ENCODE measurements at regions not wholly inside any gene's neighbourhood (a gene's known extent, or its start where the extent isn't known, plus 50 kb on each side); places are given as distances from the start of the nearest gene placed in this dataset.

GRCh38 chr13:58964048-58964447 lies 1199.7 kb downstream of the DIAPH3 start:
- intact Hi-C loops (cut with DNase I) = no loop called here
- DNase-seq (ENCODE audit: missing footprints) = no peak
- no peak for ATAC-seq

- intact Hi-C loops (cut with DNase I) = no loop called here
- ATAC-seq = no peak
- DNase-seq (ENCODE audit: missing footprints) = no peak
These were observed 1186.6 kb downstream of the DIAPH3 start for GRCh38 chr13:58977085-58977484.

GRCh38 chr13:58978331-58978730 lies 1185.4 kb downstream of the DIAPH3 start:
- DNase-seq (ENCODE audit: missing footprints) (no peak), ATAC-seq (no peak)
- intact Hi-C loops (cut with DNase I) = no loop called here

GRCh38 chr13:58979851-58980250 lies 1183.9 kb downstream of the DIAPH3 start:
- no peak for ATAC-seq
- intact Hi-C loops (cut with DNase I) = no loop called here

GRCh38 chr13:58985845-58986244 lies 1177.9 kb downstream of the DIAPH3 start:
- ATAC-seq (no peak), DNase-seq (ENCODE audit: missing footprints) (no peak)
- intact Hi-C loops (cut with DNase I) = no loop called here

More at GRCh38 chr13:58979851-58980250, 1183.9 kb downstream of the DIAPH3 start:
- no peak for DNase-seq (ENCODE audit: missing footprints)

GRCh38 chr13:58989556-58989955 lies 1174.2 kb downstream of the DIAPH3 start:
- DNase-seq (ENCODE audit: missing footprints) (no peak), ATAC-seq (no peak)
- intact Hi-C loops (cut with DNase I) = no loop called here

- DNase-seq (ENCODE audit: missing footprints) = no peak
- ATAC-seq = no peak
- intact Hi-C loops (cut with DNase I) = no loop called here
These were observed 1171.8 kb downstream of the DIAPH3 start for GRCh38 chr13:58991826-58992477.

GRCh38 chr13:58992478-58993042 lies 1171.2 kb downstream of the DIAPH3 start:
- DNase-seq (ENCODE audit: missing footprints) (no peak), ATAC-seq (no peak)
- intact Hi-C loops (cut with DNase I) = no loop called here

- no peak for ATAC-seq
- intact Hi-C loops (cut with DNase I) = no loop called here
- DNase-seq (ENCODE audit: missing footprints) = no peak
These were observed 1169.7 kb downstream of the DIAPH3 start for GRCh38 chr13:58994077-58994476.

GRCh38 chr13:58994777-58995176 lies 1169.0 kb downstream of the DIAPH3 start:
- intact Hi-C loops (cut with DNase I) = no loop called here
- DNase-seq (ENCODE audit: missing footprints) = no peak
- no peak for ATAC-seq

GRCh38 chr13:58998716-58999115 lies 1165.0 kb downstream of the DIAPH3 start:
- DNase-seq (ENCODE audit: missing footprints) (no peak), ATAC-seq (no peak)
- intact Hi-C loops (cut with DNase I) = no loop called here

- no peak for ATAC-seq
- DNase-seq (ENCODE audit: missing footprints) = no peak
- intact Hi-C loops (cut with DNase I) = no loop called here
These were observed 1163.9 kb downstream of the DIAPH3 start for GRCh38 chr13:58999851-59000250.

- no peak for DNase-seq (ENCODE audit: missing footprints)
- ATAC-seq = no peak
- intact Hi-C loops (cut with DNase I) = no loop called here
These were observed 1163.0 kb downstream of the DIAPH3 start for GRCh38 chr13:59000770-59001169.

- intact Hi-C loops (cut with DNase I) = no loop called here
- ATAC-seq (no peak), DNase-seq (ENCODE audit: missing footprints) (no peak)
These were observed 1151.0 kb downstream of the DIAPH3 start for GRCh38 chr13:59012731-59013130.

GRCh38 chr13:59016250-59016649 lies 1147.5 kb downstream of the DIAPH3 start:
- ATAC-seq (peak; percentile 81), DNase-seq (ENCODE audit: missing footprints) (no peak)
- intact Hi-C loops (cut with DNase I) = no loop called here

- ATAC-seq = no peak
- intact Hi-C loops (cut with DNase I) = no loop called here
- DNase-seq (ENCODE audit: missing footprints) = no peak
These were observed 1139.3 kb downstream of the DIAPH3 start for GRCh38 chr13:59024434-59024833.

GRCh38 chr13:59034198-59034597 lies 1129.5 kb downstream of the DIAPH3 start:
- DNase-seq (ENCODE audit: missing footprints) (no peak), ATAC-seq (no peak)
- intact Hi-C loops (cut with DNase I) = no loop called here

GRCh38 chr13:59038824-59039223 lies 1124.9 kb downstream of the DIAPH3 start:
- intact Hi-C loops (cut with DNase I) = no loop called here
- no peak for ATAC-seq
- DNase-seq (ENCODE audit: missing footprints) = no peak

GRCh38 chr13:59043016-59043415 lies 1120.7 kb downstream of the DIAPH3 start:
- DNase-seq (ENCODE audit: missing footprints) (no peak), ATAC-seq (no peak)
- intact Hi-C loops (cut with DNase I) = no loop called here

GRCh38 chr13:59047546-59047945 lies 1116.2 kb downstream of the DIAPH3 start:
- intact Hi-C loops (cut with DNase I) = no loop called here
- no peak for ATAC-seq
- DNase-seq (ENCODE audit: missing footprints) = no peak

- intact Hi-C loops (cut with DNase I) = no loop called here
- DNase-seq (ENCODE audit: missing footprints) = no peak
- ATAC-seq = no peak
These were observed 1102.1 kb downstream of the DIAPH3 start for GRCh38 chr13:59061621-59062020.
